Activated CD8-positive, alpha-beta memory T cell treated with anti-CD3 and anti-CD28 coated beads, Interleukin-2, amount 10 ng/mL, durations not matched to agents 7 days and 5 days (primary cell): ENCODE measurements at regions not wholly inside any gene's neighbourhood (a gene's known extent, or its start where the extent isn't known, plus 50 kb on each side); places are given as distances from the start of the nearest gene placed in this dataset.

Source experiments
- ATAC-seq: fragments of 150-1000 bp; cut with Tn5 transposase; one replicate; pipeline ENCODE4 v1.10.0; 2021; ENCODE audit warnings: moderate library complexity
- CTCF ChIA-PET: fragments of 350-600 bp; sonication (Branson Sonifier 250); formaldehyde crosslinking; loops from one replicate; lab custom pipeline; 2021; ENCODE audit warnings: antibody characterized with exemption; lab: Charles Lee
- DNase-seq: peaks from one replicate; pipeline ENCODE4 v3.0.0-alpha.2; 2020
- H3K27ac Mint-ChIP-seq: one replicate; pipeline ENCODE4 v1.8.0; 2021; ENCODE audit warnings: mild to moderate bottlenecking, mixed read lengths
- H3K27me3 Mint-ChIP-seq: one replicate; pipeline ENCODE4 v1.8.0; 2021; ENCODE audit warnings: mixed read lengths
- H3K36me3 Mint-ChIP-seq: one replicate; pipeline ENCODE4 v1.8.0; 2021; ENCODE audit warnings: mild to moderate bottlenecking, mixed read lengths
- H3K4me1 Mint-ChIP-seq: one replicate; pipeline ENCODE4 v1.8.0; 2021; ENCODE audit warnings: mixed read lengths
- H3K4me3 Mint-ChIP-seq: one replicate; pipeline ENCODE4 v1.8.0; 2021; ENCODE audit warnings: mild to moderate bottlenecking, moderate library complexity, mixed read lengths
- H3K9me3 Mint-ChIP-seq: one replicate; pipeline ENCODE4 v1.8.0; 2022; ENCODE audit warnings: low read depth, mixed read lengths

DNA sequence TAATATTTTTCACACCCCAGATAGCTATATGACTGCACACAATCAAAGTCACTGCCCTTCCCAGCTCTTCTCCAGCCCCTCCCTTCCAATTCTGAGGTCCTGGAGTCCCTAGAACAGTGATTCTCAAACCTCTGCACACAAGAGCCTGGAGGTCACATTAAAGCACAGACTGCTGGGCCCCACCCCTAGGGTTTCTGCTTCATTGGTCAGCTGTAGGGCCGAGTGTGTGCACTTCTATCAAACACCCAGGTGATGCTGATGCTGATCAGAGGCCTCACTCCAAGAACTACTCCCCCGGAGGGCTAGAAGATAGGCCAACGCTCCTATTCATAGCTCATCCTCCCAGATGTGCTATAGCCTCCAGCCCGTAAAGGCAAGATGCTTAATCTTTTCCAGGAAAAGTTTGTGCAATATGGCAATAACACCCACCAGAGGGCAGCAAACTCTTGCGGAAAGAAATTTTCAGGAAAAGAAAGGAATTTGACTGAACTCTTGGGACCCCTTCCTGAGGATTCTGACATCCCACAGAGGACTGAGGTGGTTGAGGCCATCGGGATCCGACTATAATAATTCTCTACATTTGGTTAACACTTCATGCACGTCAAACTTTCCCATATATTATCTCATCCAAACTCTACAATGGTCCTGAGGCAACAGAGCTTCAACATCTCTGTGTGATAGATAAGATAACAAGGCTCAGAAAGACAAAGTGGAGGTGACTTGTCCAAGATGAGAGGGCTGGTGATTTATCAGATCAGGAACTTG is 194.2 kb upstream of the PKDCC start:
- no peak for ATAC-seq
- H3K9me3 Mint-ChIP-seq, result no peaks in the 10 kb centered on the region

DNA sequence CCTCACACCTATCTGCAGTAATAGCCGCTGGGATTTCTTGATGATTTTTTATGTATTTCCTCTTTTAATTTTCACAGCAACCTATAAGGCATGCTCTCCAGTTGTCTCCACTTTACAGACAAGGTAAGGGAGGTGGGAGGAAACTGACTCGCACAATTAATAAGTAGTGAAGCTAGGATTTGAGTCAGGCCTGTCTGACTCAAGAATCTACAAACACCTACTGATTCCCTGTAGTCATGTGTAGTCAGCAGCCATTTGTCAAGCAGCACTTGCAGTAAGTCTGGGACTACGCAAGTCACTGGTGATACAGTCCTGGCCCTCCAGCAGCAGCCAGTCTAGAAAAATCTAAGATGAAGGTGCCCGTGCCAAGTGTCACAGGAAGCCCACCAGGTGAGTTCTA is 193.6 kb upstream of the PKDCC start:
- H3K27me3 Mint-ChIP-seq, result peaks cover 13% of the 10 kb centered on the region

More for the DNA sequence above, 194.2 kb upstream of the PKDCC start:
- Mint-ChIP-seq H3K36me3 (no peaks in the 10 kb centered on the region), H3K4me3 (no peak overlapping the region), H3K4me1 (no peaks in the 10 kb centered on the region), H3K27ac (no peak overlapping the region), H3K27me3 (peaks cover 14% of the 10 kb centered on the region)
- no peak for DNase-seq
- CTCF ChIA-PET, result interaction anchor here (0.7 to 9.3 kb wide), 12 partner anchors 12 to 384 kb away, joined by 3 to 115 read pairs (median 4); no protein-coding TSS in a partner anchor

DNA sequence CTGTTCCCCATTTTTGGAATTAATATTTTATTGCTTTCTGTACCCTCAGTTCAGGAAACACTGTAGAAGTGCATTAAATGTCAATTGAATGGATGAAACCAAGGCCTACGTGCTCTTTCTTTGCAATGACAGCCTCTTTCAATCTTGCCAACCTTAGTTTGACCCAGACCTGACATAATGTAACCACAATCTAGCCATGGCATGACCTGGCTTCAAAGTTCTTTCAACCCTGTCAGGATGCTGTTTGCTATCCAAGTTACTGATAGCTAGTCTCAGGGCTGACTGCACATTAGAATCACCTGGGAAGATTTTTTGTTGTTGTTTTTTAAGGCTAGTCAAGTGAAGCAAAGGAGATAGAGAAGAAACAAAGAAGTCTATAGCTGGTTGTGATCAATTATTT is 190.9 kb upstream of the PKDCC start:
- H3K27me3 Mint-ChIP-seq, result peaks cover 13% of the 10 kb centered on the region
- no peak overlapping the region for H3K4me3 Mint-ChIP-seq
- CTCF ChIA-PET, result interaction anchor here (1.5 to 9.3 kb wide), 2 partner anchors 13 to 232 kb away, joined by 7 to 115 read pairs; no protein-coding TSS in a partner anchor
- DNase-seq (no peak), ATAC-seq (no peak)
- peaks cover 2% of the 10 kb centered on the region for H3K4me1 Mint-ChIP-seq
- H3K36me3 Mint-ChIP-seq, result no peaks in the 10 kb centered on the region
- H3K27ac Mint-ChIP-seq, result no peak overlapping the region
- no peaks in the 10 kb centered on the region for H3K9me3 Mint-ChIP-seq

More for the DNA sequence above, 193.6 kb upstream of the PKDCC start:
- Mint-ChIP-seq H3K27ac (no peak overlapping the region), H3K4me3 (no peak overlapping the region), H3K9me3 (no peaks in the 10 kb centered on the region), H3K36me3 (no peaks in the 10 kb centered on the region), H3K4me1 (no peaks in the 10 kb centered on the region)
- DNase-seq, result no peak
- ATAC-seq, result no peak
- CTCF ChIA-PET, result interaction anchor here (0.7 to 9.3 kb wide), 9 partner anchors 11 to 383 kb away, joined by 3 to 115 read pairs (median 12); no protein-coding TSS in a partner anchor

DNA sequence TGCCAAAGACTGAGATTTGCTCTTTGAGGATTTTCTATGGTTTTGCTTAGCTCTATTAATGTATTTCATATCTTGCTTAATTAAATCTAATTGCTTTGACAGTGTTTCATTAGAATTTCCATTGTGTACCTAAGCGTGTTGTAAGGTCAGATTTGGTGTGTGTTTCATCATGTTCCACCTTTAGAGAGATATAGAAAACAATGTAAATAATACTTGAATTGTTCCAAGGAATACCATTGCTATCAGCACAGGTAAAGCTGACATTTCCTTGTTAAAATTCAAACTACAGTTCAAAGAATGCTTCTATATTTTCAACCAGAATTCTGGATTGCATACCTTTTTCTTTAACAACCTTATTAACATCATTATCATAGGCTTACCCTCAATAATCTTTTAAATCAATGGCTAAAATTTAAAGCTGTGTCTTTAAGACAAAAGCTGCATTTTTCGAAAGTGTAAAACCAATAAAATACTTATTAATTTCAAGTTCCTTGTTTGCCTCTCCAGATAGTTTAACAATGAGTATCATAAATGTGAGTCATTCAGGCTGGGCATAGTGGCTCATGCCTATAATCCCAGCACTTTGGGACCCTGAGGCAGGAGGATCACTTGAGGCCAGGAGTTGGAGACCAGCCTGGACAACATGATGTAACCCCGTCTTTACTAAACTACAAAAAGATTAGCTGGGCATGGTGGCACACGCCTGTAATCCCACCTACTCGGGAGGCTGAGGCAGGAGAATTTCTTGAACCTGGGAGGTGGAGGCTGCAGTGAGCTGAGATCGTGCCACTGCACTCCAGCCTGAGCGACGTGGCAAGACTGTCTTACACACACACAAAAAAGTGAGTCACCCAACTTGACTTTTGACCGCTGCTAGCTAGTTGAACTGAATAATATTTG is 188.0 kb upstream of the PKDCC start:
- H3K36me3 Mint-ChIP-seq, result no peaks in the 10 kb centered on the region
- peaks cover 9% of the 10 kb centered on the region for H3K27me3 Mint-ChIP-seq
- CTCF ChIA-PET, result interaction anchor here (1.2 to 2.4 kb wide), 4 partner anchors 8 to 227 kb away, joined by 3 to 9 read pairs (median 5); no protein-coding TSS in a partner anchor
- H3K9me3 Mint-ChIP-seq, result no peaks in the 10 kb centered on the region
- no peak overlapping the region for H3K27ac Mint-ChIP-seq
- no peak overlapping the region for H3K4me3 Mint-ChIP-seq
- no peak for ATAC-seq
- DNase-seq, result no peak
- H3K4me1 Mint-ChIP-seq, result peaks cover 2% of the 10 kb centered on the region

DNA sequence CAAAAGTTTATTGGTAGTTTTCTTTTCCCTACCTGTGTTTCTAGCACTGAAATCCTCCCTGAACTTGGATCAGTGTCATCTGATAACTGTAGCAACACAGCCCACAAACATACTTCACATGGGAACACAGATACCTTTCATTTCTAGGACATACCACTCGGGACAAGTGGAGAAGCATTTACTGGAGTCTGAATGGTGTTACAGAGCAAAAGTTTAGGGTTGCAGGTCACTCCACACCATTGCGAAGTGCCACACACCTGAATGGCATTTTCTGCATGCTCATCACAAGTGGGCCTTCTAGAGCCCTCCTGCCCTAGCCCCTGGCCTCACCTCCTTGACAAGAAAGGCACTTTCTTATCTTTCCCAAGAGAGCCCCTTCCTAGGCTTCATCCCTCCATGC is 184.8 kb upstream of the PKDCC start:
- H3K9me3 Mint-ChIP-seq, result no peaks in the 10 kb centered on the region
- peaks cover 23% of the 10 kb centered on the region for H3K27me3 Mint-ChIP-seq

DNA sequence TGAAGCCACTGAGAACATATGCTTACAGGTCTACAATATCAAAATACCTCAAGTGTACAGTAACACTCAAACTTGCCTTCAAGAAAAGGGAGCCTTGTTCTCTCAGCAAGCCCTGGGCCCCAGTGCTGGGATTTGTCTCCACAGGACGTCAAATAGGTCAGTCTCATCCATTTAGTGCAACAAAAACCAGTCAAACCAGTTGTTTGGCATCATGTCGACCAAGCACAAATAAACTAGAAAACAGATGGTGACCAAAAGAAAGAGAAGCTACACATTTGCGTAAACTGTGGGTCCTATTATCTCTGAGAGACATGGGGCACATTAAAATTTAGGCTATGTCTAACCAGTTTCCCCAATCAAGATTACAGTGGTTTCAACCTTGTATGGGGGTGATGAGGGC is 182.6 kb upstream of the PKDCC start:
- ATAC-seq (no peak), DNase-seq (no peak)
- Mint-ChIP-seq H3K4me3 (no peak overlapping the region), H3K27me3 (peaks cover 23% of the 10 kb centered on the region), H3K27ac (no peak overlapping the region), H3K36me3 (no peaks in the 10 kb centered on the region), H3K9me3 (no peaks in the 10 kb centered on the region), H3K4me1 (peaks cover 12% of the 10 kb centered on the region)
- CTCF ChIA-PET, result interaction anchor here (1.3 to 2.2 kb wide), 2 partner anchors 12 to 222 kb away, joined by 4 to 6 read pairs; no protein-coding TSS in a partner anchor

More for the DNA sequence above, 184.8 kb upstream of the PKDCC start:
- Mint-ChIP-seq H3K4me3 (no peak overlapping the region), H3K4me1 (peaks cover 11% of the 10 kb centered on the region), H3K27ac (no peak overlapping the region), H3K36me3 (no peaks in the 10 kb centered on the region)
- DNase-seq, result no peak
- CTCF ChIA-PET, result interaction anchor here (2.2 kb wide), 1 partner anchor 224 kb away, joined by 6 read pairs; no protein-coding TSS in a partner anchor
- ATAC-seq, result no peak

DNA sequence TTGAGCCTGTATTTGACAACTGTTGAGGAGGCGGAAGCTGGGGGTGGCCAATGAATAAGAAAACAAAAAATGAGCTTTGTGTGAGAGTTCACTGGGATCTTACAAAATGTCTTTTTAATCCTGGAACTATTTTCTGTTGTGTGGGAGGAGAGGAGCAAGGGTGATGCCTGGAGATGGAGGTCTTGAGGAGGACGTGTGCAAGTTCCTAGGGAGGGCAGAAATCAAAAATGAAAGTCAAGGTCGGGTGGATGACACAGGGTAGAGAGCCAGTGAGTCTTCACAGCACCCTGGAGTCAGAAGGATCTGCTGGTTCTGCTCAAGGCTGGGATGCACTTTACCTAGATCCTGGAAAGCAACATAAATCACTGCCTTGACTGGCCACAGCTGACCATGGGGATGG is 180.3 kb upstream of the PKDCC start:
- peak overlapping the region; percentile 30 for H3K4me3 Mint-ChIP-seq
- H3K27me3 Mint-ChIP-seq, result peaks cover 29% of the 10 kb centered on the region
- CTCF ChIA-PET, result interaction anchor here (1.4 to 7.9 kb wide), 4 partner anchors 8 to 486 kb away, joined by 3 to 207 read pairs (median 14); no protein-coding TSS in a partner anchor
- H3K4me1 Mint-ChIP-seq, result peaks cover 10% of the 10 kb centered on the region
- ATAC-seq, result peak; percentile 70
- no peaks in the 10 kb centered on the region for H3K9me3 Mint-ChIP-seq
- DNase-seq, result no peak
- peak overlapping the region; percentile 20 for H3K27ac Mint-ChIP-seq
- H3K36me3 Mint-ChIP-seq, result no peaks in the 10 kb centered on the region

DNA sequence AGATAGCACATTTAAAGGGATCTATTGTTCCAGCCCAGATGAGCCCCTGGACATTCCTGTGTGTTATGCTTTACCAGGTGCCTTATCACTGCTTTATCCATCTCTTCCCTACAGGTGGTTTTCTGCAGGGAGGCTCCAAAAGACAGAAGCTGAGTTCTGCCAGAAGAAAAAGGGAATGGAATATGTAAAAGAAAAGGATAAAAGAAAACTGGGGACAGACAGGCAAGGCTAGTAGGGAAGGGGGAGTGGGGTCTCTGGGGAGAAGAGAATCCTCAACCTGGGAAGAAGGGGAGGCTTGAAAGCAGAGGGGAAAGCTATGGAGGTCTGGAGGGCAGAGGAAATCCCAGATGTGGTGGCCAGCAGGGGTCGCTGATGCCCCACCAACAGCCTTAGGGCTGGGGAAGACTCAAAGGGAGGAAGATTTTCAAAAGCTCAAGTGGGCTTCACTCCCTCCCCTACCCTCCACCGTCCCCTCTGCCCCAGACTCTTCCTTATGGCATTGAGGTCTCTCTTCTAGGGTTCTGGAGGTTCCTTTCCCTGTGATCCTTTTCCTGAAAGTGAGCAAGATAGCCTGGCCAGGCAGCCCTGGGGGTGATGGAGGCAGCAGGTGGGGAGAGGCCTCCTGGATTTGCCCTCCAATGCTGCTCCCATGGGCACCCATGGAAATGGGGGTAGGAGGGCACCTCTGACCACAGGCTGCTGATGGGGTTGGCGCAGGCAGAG is 178.1 kb upstream of the PKDCC start:
- DNase-seq (peak; percentile 71), ATAC-seq (peak; percentile 74)
- no peak overlapping the region for H3K4me3 Mint-ChIP-seq
- no peak overlapping the region for H3K27ac Mint-ChIP-seq
- no peaks in the 10 kb centered on the region for H3K9me3 Mint-ChIP-seq
- peaks cover 38% of the 10 kb centered on the region for H3K27me3 Mint-ChIP-seq
- peaks cover 15% of the 10 kb centered on the region for H3K4me1 Mint-ChIP-seq
- CTCF ChIA-PET, result interaction anchor here (0.7 to 7.9 kb wide), 18 partner anchors 10 to 518 kb away, joined by 3 to 207 read pairs (median 4); no protein-coding TSS in a partner anchor
- no peaks in the 10 kb centered on the region for H3K36me3 Mint-ChIP-seq

DNA sequence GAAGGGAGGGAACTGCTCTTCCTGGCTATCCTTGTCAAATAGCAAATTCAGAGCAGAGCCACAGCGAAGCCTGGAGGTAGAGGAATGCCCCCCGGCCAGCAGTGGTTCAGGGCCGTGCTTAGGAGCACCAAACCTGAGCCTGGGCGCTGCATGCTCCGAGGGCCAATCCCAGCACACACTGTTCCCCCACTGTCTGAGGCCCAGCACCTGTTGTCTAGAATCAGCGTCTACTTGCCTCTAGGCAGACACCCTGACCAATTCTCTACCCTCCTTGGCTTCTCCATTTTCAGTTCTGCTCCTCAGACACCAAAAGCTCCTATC is 177.6 kb upstream of the PKDCC start:
- no peak for DNase-seq
- H3K9me3 Mint-ChIP-seq, result no peaks in the 10 kb centered on the region
- peaks cover 38% of the 10 kb centered on the region for H3K27me3 Mint-ChIP-seq
- H3K4me3 Mint-ChIP-seq, result no peak overlapping the region
- H3K4me1 Mint-ChIP-seq, result peaks cover 15% of the 10 kb centered on the region
- no peak for ATAC-seq
- H3K27ac Mint-ChIP-seq, result no peak overlapping the region
- H3K36me3 Mint-ChIP-seq, result no peaks in the 10 kb centered on the region
- CTCF ChIA-PET, result interaction anchor here (0.5 to 7.9 kb wide), 13 partner anchors 9 to 517 kb away, joined by 3 to 207 read pairs (median 5); no protein-coding TSS in a partner anchor

DNA sequence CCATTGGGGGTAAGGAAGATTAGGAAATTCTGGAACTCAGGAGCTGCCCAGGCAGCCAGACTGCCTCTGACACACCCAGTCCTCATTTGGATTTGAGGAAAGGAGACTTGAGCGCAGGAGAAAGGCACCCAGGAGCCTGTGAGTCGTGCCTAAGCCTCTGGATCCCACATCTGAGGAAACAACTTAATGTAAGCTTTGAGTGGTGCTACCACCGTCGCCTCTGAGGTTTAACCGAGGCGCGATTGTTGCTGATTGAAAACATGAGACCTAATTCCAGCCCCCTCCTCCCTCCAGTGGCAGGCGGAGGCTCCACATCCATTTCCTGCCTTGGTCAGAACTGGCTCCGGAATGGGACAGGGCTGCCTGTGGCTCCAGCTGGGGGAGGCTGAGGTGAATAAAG is 176.7 kb upstream of the PKDCC start:
- Mint-ChIP-seq H3K4me3 (no peak overlapping the region), H3K4me1 (peaks cover 15% of the 10 kb centered on the region), H3K27me3 (peaks cover 33% of the 10 kb centered on the region), H3K36me3 (no peaks in the 10 kb centered on the region), H3K27ac (no peak overlapping the region), H3K9me3 (no peaks in the 10 kb centered on the region)
- ATAC-seq (no peak), DNase-seq (no peak)
- CTCF ChIA-PET, result interaction anchor here (1.2 to 7.9 kb wide), 6 partner anchors 8 to 216 kb away, joined by 3 to 207 read pairs (median 13); no protein-coding TSS in a partner anchor

DNA sequence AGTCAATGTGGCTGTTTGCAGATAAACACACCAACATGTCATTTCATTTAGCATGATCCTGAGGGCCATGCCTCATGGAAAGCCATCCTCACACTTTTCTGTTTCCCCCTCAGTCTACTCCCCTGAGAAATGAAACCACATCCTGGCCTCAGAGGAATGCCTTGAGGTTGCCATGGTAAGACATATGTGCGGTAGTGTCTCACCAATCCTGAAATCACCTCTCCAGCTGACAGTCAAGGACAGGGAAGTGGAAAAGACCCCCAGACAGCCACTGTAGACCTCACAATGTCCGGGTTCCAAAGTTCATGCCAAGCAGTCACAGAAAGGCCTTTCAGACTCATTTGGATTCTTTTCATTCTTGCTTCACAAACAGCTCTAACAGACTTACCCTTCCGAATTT is 175.2 kb upstream of the PKDCC start:
- ATAC-seq (no peak), DNase-seq (no peak)
- H3K4me3 Mint-ChIP-seq, result no peak overlapping the region
- peaks cover 24% of the 10 kb centered on the region for H3K27me3 Mint-ChIP-seq
- H3K27ac Mint-ChIP-seq, result no peak overlapping the region
- CTCF ChIA-PET, result interaction anchor here (1.1 to 7.9 kb wide), 4 partner anchors 9 to 214 kb away, joined by 3 to 207 read pairs (median 18); no protein-coding TSS in a partner anchor
- H3K9me3 Mint-ChIP-seq, result no peaks in the 10 kb centered on the region
- H3K4me1 Mint-ChIP-seq, result peaks cover 11% of the 10 kb centered on the region
- no peaks in the 10 kb centered on the region for H3K36me3 Mint-ChIP-seq
